ENCODE measurements at regions not wholly inside any gene's neighbourhood (a gene's known extent, or its start where the extent isn't known, plus 50 kb on each side); places are given as distances from the start of the nearest gene placed in this dataset.

- no peak for DNase-seq
These were observed 194.9 kb upstream of the BTG1 start for GRCh38 chr12:92340441-92341064.

- DNase-seq = no peak
These were observed 194.4 kb upstream of the BTG1 start for GRCh38 chr12:92340003-92340402.

GRCh38 chr12:92339198-92339821 lies 193.7 kb upstream of the BTG1 start:
- DNase-seq = no peak

GRCh38 chr12:92338671-92339070 lies 193.0 kb upstream of the BTG1 start:
- DNase-seq = no peak

GRCh38 chr12:92338102-92338501 lies 192.5 kb upstream of the BTG1 start:
- DNase-seq = no peak

GRCh38 chr12:92337128-92337527 lies 191.5 kb upstream of the BTG1 start:
- DNase-seq = no peak

- DNase-seq = no peak
These were observed 191.0 kb upstream of the BTG1 start for GRCh38 chr12:92336641-92337040.

- DNase-seq = no peak
These were observed 190.2 kb upstream of the BTG1 start for GRCh38 chr12:92335831-92336230.

- DNase-seq = no peak
These were observed 188.9 kb upstream of the BTG1 start for GRCh38 chr12:92334552-92334951.

GRCh38 chr12:92332552-92332951 lies 186.9 kb upstream of the BTG1 start:
- no peak for DNase-seq

- DNase-seq = no peak
These were observed 185.7 kb upstream of the BTG1 start for GRCh38 chr12:92331383-92331782.

- no peak for DNase-seq
These were observed 185.0 kb upstream of the BTG1 start for GRCh38 chr12:92330654-92331053.

- DNase-seq = no peak
These were observed 181.2 kb upstream of the BTG1 start for GRCh38 chr12:92326877-92327276.

GRCh38 chr12:92324849-92325500 lies 179.3 kb upstream of the BTG1 start:
- no peak for DNase-seq

- no peak for DNase-seq
These were observed 166.9 kb upstream of the BTG1 start for GRCh38 chr12:92312463-92312964.

GRCh38 chr12:92304371-92305055 lies 158.9 kb upstream of the BTG1 start:
- DNase-seq = no peak

- DNase-seq = no peak
These were observed 156.6 kb upstream of the BTG1 start for GRCh38 chr12:92302041-92302829.

- DNase-seq = no peak
These were observed 155.7 kb upstream of the BTG1 start for GRCh38 chr12:92301356-92301755.

GRCh38 chr12:92300777-92301176 lies 155.1 kb upstream of the BTG1 start:
- no peak for DNase-seq

- DNase-seq = no peak
These were observed 154.1 kb upstream of the BTG1 start for GRCh38 chr12:92299744-92300143.

GRCh38 chr12:92299344-92299743 lies 153.7 kb upstream of the BTG1 start:
- no peak for DNase-seq

GRCh38 chr12:92297932-92298696 lies 152.5 kb upstream of the BTG1 start:
- DNase-seq = no peak
